HG02938 (cell line): ENCODE measurements at regions not wholly inside any gene's neighbourhood (a gene's known extent, or its start where the extent isn't known, plus 50 kb on each side); places are given as distances from the start of the nearest gene placed in this dataset.
"Not testable (repeated sequence)": the region's sequence is repeated elsewhere in the genome, so short reads cannot be mapped to it uniquely, and the experiment has no call there.

ENCODE experiments used
- ATAC-seq: cut with Tn5 transposase; IDR thresholded peaks from one replicate; pipeline ENCODE4 v1.9.1; 2021; ENCODE audit warnings: mild to moderate bottlenecking, moderate library complexity; ENCODE audit not compliant: unreplicated experiment

GRCh38 chr12:127133675-127134335 lies 1133.2 kb upstream of the TMEM132C start:
- no peak for ATAC-seq

GRCh38 chr12:127140864-127141484 lies 1126.0 kb upstream of the TMEM132C start:
- not testable (repeated sequence) for ATAC-seq

- ATAC-seq, result no peak
Observed at GRCh38 chr12:127143020-127143419, 1124.0 kb upstream of the TMEM132C start.

- no peak for ATAC-seq
Observed at GRCh38 chr12:127144770-127145169, 1122.2 kb upstream of the TMEM132C start.

- no peak for ATAC-seq
Observed at GRCh38 chr12:127145241-127145928, 1121.6 kb upstream of the TMEM132C start.

- ATAC-seq, result no peak
Observed at GRCh38 chr12:127145929-127146789, 1120.8 kb upstream of the TMEM132C start.

GRCh38 chr12:127146991-127147718 lies 1119.8 kb upstream of the TMEM132C start:
- ATAC-seq, result no peak

GRCh38 chr12:127147724-127148123 lies 1119.2 kb upstream of the TMEM132C start:
- ATAC-seq, result no peak

GRCh38 chr12:127148318-127148717 lies 1118.7 kb upstream of the TMEM132C start:
- ATAC-seq, result no peak

GRCh38 chr12:127149226-127149964 lies 1117.6 kb upstream of the TMEM132C start:
- no peak for ATAC-seq

GRCh38 chr12:127150028-127150427 lies 1116.9 kb upstream of the TMEM132C start:
- ATAC-seq, result peak; percentile 56

- no peak for ATAC-seq
Observed at GRCh38 chr12:127150479-127150878, 1116.5 kb upstream of the TMEM132C start.

- ATAC-seq, result no peak
Observed at GRCh38 chr12:127150956-127151355, 1116.0 kb upstream of the TMEM132C start.

- ATAC-seq, result no peak
Observed at GRCh38 chr12:127153996-127154395, 1113.0 kb upstream of the TMEM132C start.

GRCh38 chr12:127154830-127155229 lies 1112.1 kb upstream of the TMEM132C start:
- not testable (repeated sequence) for ATAC-seq

GRCh38 chr12:127155935-127156619 lies 1110.9 kb upstream of the TMEM132C start:
- ATAC-seq, result not testable (repeated sequence)

- not testable (repeated sequence) for ATAC-seq
Observed at GRCh38 chr12:127157501-127158366, 1109.2 kb upstream of the TMEM132C start.

GRCh38 chr12:127158385-127159061 lies 1108.4 kb upstream of the TMEM132C start:
- no peak for ATAC-seq
